GM12878 (cell line): ENCODE measurements at regions not wholly inside any gene's neighbourhood (a gene's known extent, or its start where the extent isn't known, plus 50 kb on each side); places are given as distances from the start of the nearest gene placed in this dataset.

Source experiments
- ATAC-seq: fragments of 200-7000 bp; cut with Tn5 transposase; 3 replicates; pipeline ENCODE4 v1.9.1; 2020; ENCODE audit warnings: mild to moderate bottlenecking, moderate library complexity
- BruUV-seq: library from RNA; stranded (reverse); fragments of 400-500 nt; replicated peaks from 2 replicates; lab custom pipeline; 2021; lab: Mats Ljungman, UMichigan
- CTCF ChIA-PET: fragments of 300-600 bp; sonication (Branson Sonifier 250); formaldehyde crosslinking; extraction: SDS; loops from one replicate; lab custom pipeline; 2021; ENCODE audit warnings: inconsistent platforms; lab: Yijun Ruan, JAX
- POLR2A ChIA-PET: fragments of 350-600 bp; formaldehyde crosslinking; extraction: SDS; loops from one replicate; lab custom pipeline; 2021; ENCODE audit warnings: inconsistent platforms; lab: Charles Lee
- RAD21 ChIA-PET: fragments of 300-600 bp; sonication (Branson Sonifier 250); formaldehyde crosslinking; loops from one replicate; lab custom pipeline; 2023; ENCODE audit warnings: antibody characterized with exemption; ENCODE audit not compliant: unreplicated experiment; lab: Charles Lee
- SMC1A ChIA-PET: fragments of 300-600 bp; sonication (Branson Sonifier 250); formaldehyde crosslinking; loops from one replicate; lab custom pipeline; 2023; ENCODE audit not compliant: unreplicated experiment, uncharacterized antibody; lab: Charles Lee
- DNase-seq: peaks from one replicate; pipeline ENCODE4 v3.0.0-alpha.2; 2011; ENCODE audit warnings: low read depth, low spot score
- FAIRE-seq: peaks from 3 replicates; lab custom pipeline; 2011; peaks lifted over from hg19 to GRCh38; lab: Jason Lieb, UNC
- H2AFZ ChIP-seq: 2 replicates; pipeline ENCODE4 v1.6.0; 2011; ENCODE audit warnings: low read depth, low read length, control low read depth; ENCODE audit not compliant: control insufficient read depth
- H3K27ac ChIP-seq: 2 replicates; pipeline ENCODE4 v1.5.1; 2011; ENCODE audit warnings: control low read depth; ENCODE audit not compliant: control insufficient read depth, insufficient read depth
- H3K27me3 ChIP-seq, 2 experiments: replicated peaks in 1 of 2; 2 replicates each; pipeline versions ENCODE4 v1.6.0 to v1.6.1; 2011; ENCODE audit warnings: low read length in 1 of 2; ENCODE audit not compliant: control insufficient read depth in 2 of 2, insufficient read depth in 2 of 2
- H3K36me3 ChIP-seq, 2 experiments: 2 replicates each; pipeline ENCODE4 v1.5.1; 2011; ENCODE audit warnings: low read length in 1 of 2; ENCODE audit not compliant: control insufficient read depth in 2 of 2, insufficient read depth in 2 of 2
- H3K4me1 ChIP-seq: 2 replicates; pipeline ENCODE4 v1.6.1; 2011; ENCODE audit warnings: mild to moderate bottlenecking, low read length, moderate library complexity, mixed read lengths; ENCODE audit not compliant: control insufficient read depth, insufficient read depth
- H3K4me2 ChIP-seq: 2 replicates; pipeline ENCODE4 v1.6.0; 2011; ENCODE audit warnings: control low read depth; ENCODE audit not compliant: control insufficient read depth, insufficient read depth
- H3K4me3 ChIP-seq: fragments of 200-600 bp; sonication (generic); 2 replicates; pipeline ENCODE4 v1.5.1; 2016
- H3K79me2 ChIP-seq: 2 replicates; pipeline ENCODE4 v1.6.0; 2011; ENCODE audit warnings: low read length; ENCODE audit not compliant: control insufficient read depth, insufficient read depth
- H3K9ac ChIP-seq: 2 replicates; pipeline ENCODE4 v1.8.0; 2011; ENCODE audit warnings: low read length, control low read depth, mixed read lengths; ENCODE audit not compliant: control insufficient read depth, insufficient read depth
- H3K9me3 ChIP-seq: replicated peaks from 3 replicates; pipeline ENCODE4 v1.5.1; 2011; ENCODE audit warnings: mild to moderate bottlenecking, low read length; ENCODE audit not compliant: control insufficient read depth, insufficient read depth
- H4K20me1 ChIP-seq: 2 replicates; pipeline ENCODE4 v1.6.0; 2011; ENCODE audit not compliant: control insufficient read depth, insufficient read depth
- ASH2L ChIP-seq: fragments of 300-600, 200-600 bp; sonication (generic); IDR thresholded peaks from 2 replicates; pipeline ENCODE4 v1.6.1; 2017; ENCODE audit warnings: low read depth, mild to moderate bottlenecking, borderline replicate concordance
- BACH1 ChIP-seq: fragments of 450-650 bp; IDR thresholded peaks from 2 replicates; pipeline ENCODE4 v1.6.1; 2017; ENCODE audit warnings: mild to moderate bottlenecking, borderline replicate concordance
- BCL3 ChIP-seq: IDR thresholded peaks from 2 replicates; pipeline ENCODE4 v1.6.1; 2011; ENCODE audit warnings: borderline replicate concordance, low read depth, mild to moderate bottlenecking, moderate library complexity, low read length; ENCODE audit not compliant: insufficient read depth, poor library complexity, severe bottlenecking
- BMI1 ChIP-seq: fragments of 450-650 bp; IDR thresholded peaks from 2 replicates; pipeline ENCODE4 v1.6.1; 2016; ENCODE audit warnings: mild to moderate bottlenecking, moderate library complexity, borderline replicate concordance
- DPF2 ChIP-seq: fragments of 450-650 bp; IDR thresholded peaks from 2 replicates; pipeline ENCODE4 v1.6.1; 2017; ENCODE audit warnings: mild to moderate bottlenecking
- HDAC2 ChIP-seq: fragments of 200-600 bp; sonication (generic); IDR thresholded peaks from 2 replicates; pipeline ENCODE4 v1.6.1; 2017
- MTA3 ChIP-seq: IDR thresholded peaks from 2 replicates; pipeline ENCODE4 v1.6.1; 2012; ENCODE audit warnings: low read length, inconsistent platforms, borderline replicate concordance
- NBN ChIP-seq: fragments of 450-650 bp; IDR thresholded peaks from 2 replicates; pipeline ENCODE4 v1.6.1; 2016
- NR2C2 ChIP-seq: IDR thresholded peaks from 2 replicates; pipeline ENCODE4 v1.6.1; 2011; ENCODE audit warnings: borderline replicate concordance, low read depth; ENCODE audit not compliant: control insufficient read depth, insufficient read length
- RAD21 ChIP-seq: IDR thresholded peaks from 2 replicates; pipeline ENCODE4 v1.6.1; 2011; ENCODE audit warnings: mild to moderate bottlenecking, low read depth, low read length, moderate library complexity; ENCODE audit not compliant: insufficient read depth
- RELB ChIP-seq: fragments of 450-650 bp; IDR thresholded peaks from 2 replicates; pipeline ENCODE4 v1.6.1; 2017; ENCODE audit warnings: low read depth, mild to moderate bottlenecking, moderate library complexity
- SP1 ChIP-seq: IDR thresholded peaks from one replicate; pipeline ENCODE4 v1.6.1; 2011; ENCODE audit warnings: low read depth, low read length
- SREBF2 ChIP-seq: IDR thresholded peaks from 2 replicates; pipeline ENCODE4 v1.6.1; 2012; ENCODE audit warnings: mild to moderate bottlenecking, low read length
- ZNF217 ChIP-seq: fragments of 450-650 bp; IDR thresholded peaks from 2 replicates; pipeline ENCODE4 v1.6.1; 2017; ENCODE audit warnings: antibody characterized with exemption, mild to moderate bottlenecking
- ZNF24 ChIP-seq: fragments of 450-650 bp; IDR thresholded peaks from 2 replicates; pipeline ENCODE4 v1.6.1; 2017; ENCODE audit warnings: antibody characterized with exemption, mild to moderate bottlenecking
- ZNF384 ChIP-seq: IDR thresholded peaks from 2 replicates; pipeline ENCODE4 v1.6.1; 2012; ENCODE audit warnings: low read depth, mild to moderate bottlenecking, low read length, improper control_type of control experiment, borderline replicate concordance
- WGBS: methylation state at CpG from one replicate; pipeline ENCODE4 v1.1.6; 2016; ENCODE audit warnings: low lambda C conversion rate; ENCODE audit not compliant: insufficient replicate concordance, insufficient coverage; ENCODE audit errors: missing lambda C conversion rate; 5-methylcytosine and 5-hydroxymethylcytosine counted together
- in situ Hi-C: fragments of 300-500 bp; cut with MboI; formaldehyde crosslinking; loops from 9 replicates; pipeline ENCODE4 v1.14.3; 2018; ENCODE audit warnings: mixed read lengths
- intact Hi-C: fragments of 100-400 bp; cut with micrococcal nuclease; formaldehyde crosslinking; loops from one replicate; pipeline ENCODE4 v1.14.2; 2022; ENCODE audit not compliant: unreplicated experiment

- TF ChIP-seq BMI1 (no peak), MTA3 (no peak)
These were observed 76.1 kb downstream of the ARRDC3 start (continued) for GRCh38 chr5:91307048-91307447.

- CTCF ChIA-PET, result interaction anchor here (0.9 kb wide), 1 partner anchor 80 kb away, joined by 3 read pairs; no protein-coding TSS in a partner anchor
- RAD21 ChIA-PET, result no interaction called here
- Histone ChIP-seq H4K20me1 (no peaks in the 10 kb centered on the region), H2AFZ (no peak overlapping the region), H3K4me3 (no peak overlapping the region), H3K4me2 (no peak overlapping the region), H3K79me2 (no peaks in the 10 kb centered on the region), H3K9me3 (no peaks in the 10 kb centered on the region), H3K9ac (no peak overlapping the region), H3K36me3 (no peaks in the 10 kb centered on the region), H3K4me1 (peaks cover 6% of the 10 kb centered on the region), H3K27me3 (no peaks in the 10 kb centered on the region), H3K27ac (no peak overlapping the region)
- 72% methylated on average over 3 of the region's 3 CpGs for WGBS
- no peak for DNase-seq
- in situ Hi-C loops (no loop called here), intact Hi-C loops (no loop called here)
- FAIRE-seq, result no peak
- SMC1A ChIA-PET, result interaction anchor here (1.2 kb wide), 1 partner anchor 11 kb away, joined by 3 read pairs; no protein-coding TSS in a partner anchor
- BruUV-seq, result no TSS peak
- TF ChIP-seq NR2C2 (no peak), ZNF24 (no peak), RAD21 (no peak), ASH2L (no peak), ZNF217 (no peak), RELB (no peak), SP1 (no peak), BCL3 (no peak), SREBF2 (no peak), NBN (no peak), DPF2 (no peak), HDAC2 (no peak), ZNF384 (no peak), BACH1 (no peak)
- ATAC-seq, result no peak
- POLR2A ChIA-PET, result interaction anchor here (0.7 kb wide), 1 partner anchor 35 kb away, joined by 3 read pairs; no protein-coding TSS in a partner anchor
These were observed 76.6 kb downstream of the ARRDC3 start for GRCh38 chr5:91306497-91306896.
